ENCODE measurements at regions not wholly inside any gene's neighbourhood (a gene's known extent, or its start where the extent isn't known, plus 50 kb on each side); places are given as distances from the start of the nearest gene placed in this dataset.

DNA sequence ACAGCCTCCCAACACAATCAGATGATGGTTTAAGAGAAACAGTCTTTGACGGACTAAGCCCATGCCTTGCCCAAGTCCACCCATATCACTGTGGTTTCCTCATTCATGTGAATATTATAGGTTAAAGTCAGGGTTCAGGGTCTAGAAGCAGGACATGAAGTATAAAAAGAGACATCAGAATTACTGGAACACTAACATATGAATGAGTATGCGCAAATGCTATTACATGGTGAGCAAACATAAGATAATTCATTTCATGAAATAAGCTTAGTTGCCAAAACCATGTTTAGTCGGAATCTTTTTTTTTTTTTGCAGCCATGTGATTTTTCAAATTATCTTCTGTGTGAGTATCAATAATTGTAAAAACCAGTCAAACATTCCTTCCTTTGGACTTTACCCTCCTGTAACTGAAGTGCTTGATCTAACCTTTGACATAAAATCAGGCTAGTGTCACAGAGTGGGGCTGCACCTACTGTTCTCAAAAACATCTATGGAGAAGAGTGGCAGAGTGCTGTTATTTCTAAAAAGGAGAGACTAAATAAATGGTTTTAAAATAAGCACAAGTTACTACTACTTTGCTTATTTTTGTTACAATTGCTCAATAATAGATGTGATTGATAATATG is 84.9 kb upstream of the NRIP1 start:
- TF ChIP-seq EZH2phosphoT487 (IDR thresholded peaks at IDR 0.05) (no peak), EZH2 (IDR thresholded peaks at IDR 0.05) (no peak)
- TF ChIP-seq, protein P1, sequence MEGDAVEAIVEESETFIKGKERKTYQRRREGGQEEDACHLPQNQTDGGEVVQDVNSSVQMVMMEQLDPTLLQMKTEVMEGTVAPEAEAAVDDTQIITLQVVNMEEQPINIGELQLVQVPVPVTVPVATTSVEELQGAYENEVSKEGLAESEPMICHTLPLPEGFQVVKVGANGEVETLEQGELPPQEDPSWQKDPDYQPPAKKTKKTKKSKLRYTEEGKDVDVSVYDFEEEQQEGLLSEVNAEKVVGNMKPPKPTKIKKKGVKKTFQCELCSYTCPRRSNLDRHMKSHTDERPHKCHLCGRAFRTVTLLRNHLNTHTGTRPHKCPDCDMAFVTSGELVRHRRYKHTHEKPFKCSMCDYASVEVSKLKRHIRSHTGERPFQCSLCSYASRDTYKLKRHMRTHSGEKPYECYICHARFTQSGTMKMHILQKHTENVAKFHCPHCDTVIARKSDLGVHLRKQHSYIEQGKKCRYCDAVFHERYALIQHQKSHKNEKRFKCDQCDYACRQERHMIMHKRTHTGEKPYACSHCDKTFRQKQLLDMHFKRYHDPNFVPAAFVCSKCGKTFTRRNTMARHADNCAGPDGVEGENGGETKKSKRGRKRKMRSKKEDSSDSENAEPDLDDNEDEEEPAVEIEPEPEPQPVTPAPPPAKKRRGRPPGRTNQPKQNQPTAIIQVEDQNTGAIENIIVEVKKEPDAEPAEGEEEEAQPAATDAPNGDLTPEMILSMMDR (IDR thresholded peaks at IDR 0.05), result no peak

All from neural progenitor cell (in vitro differentiated cells).